PC-9 (cell line): ENCODE measurements at regions not wholly inside any gene's neighbourhood (a gene's known extent, or its start where the extent isn't known, plus 50 kb on each side); places are given as distances from the start of the nearest gene placed in this dataset.

ENCODE experiments used
- BruUV-seq: library from RNA; stranded (reverse); fragments of 400-500 nt; replicated peaks from 2 replicates; lab custom pipeline; 2021; lab: Mats Ljungman, UMichigan
- CTCF ChIA-PET: fragments of 300-600 bp; sonication (Branson Sonifier 250); formaldehyde crosslinking; loops from one replicate; lab custom pipeline; 2022; ENCODE audit warnings: antibody characterized with exemption; lab: Charles Lee
- POLR2A ChIA-PET: fragments of 300-600 bp; sonication (Branson Sonifier 250); formaldehyde crosslinking; loops from one replicate; lab custom pipeline; 2022; ENCODE audit warnings: antibody characterized with exemption; ENCODE audit not compliant: unreplicated experiment; lab: Charles Lee
- DNase-seq, 2 experiments: peaks; one replicate each; pipeline versions ENCODE4 v3.0.0 to v3.0.0-alpha.2; 2015 to 2022; ENCODE audit warnings: mixed read lengths in 1 of 2
- H2AFZ ChIP-seq: fragments of 200-600 bp; sonication (generic); 2 replicates; pipeline ENCODE4 v1.8.1; 2017; ENCODE audit warnings: antibody characterized with exemption
- H3F3A ChIP-seq: fragments of 200-600 bp; sonication (generic); 2 replicates; pipeline ENCODE4 v1.8.1; 2017; ENCODE audit warnings: antibody characterized with exemption, mild to moderate bottlenecking, low read depth; ENCODE audit not compliant: insufficient read depth
- H3K27ac ChIP-seq: fragments of 200-600 bp; sonication (generic); 2 replicates; pipeline ENCODE4 v1.6.1; 2016; ENCODE audit warnings: mixed run types
- H3K27me3 ChIP-seq: fragments of 200-600 bp; sonication (generic); 2 replicates; pipeline ENCODE4 v1.6.1; 2016; ENCODE audit warnings: low read depth, mixed run types; ENCODE audit not compliant: insufficient read depth
- H3K36me3 ChIP-seq: fragments of 200-600 bp; sonication (generic); 2 replicates; pipeline ENCODE4 v1.6.1; 2016; ENCODE audit warnings: low read depth, mixed run types
- H3K4me1 ChIP-seq: fragments of 200-600 bp; sonication (generic); replicated peaks from 2 replicates; pipeline ENCODE4 v1.6.1; 2016; ENCODE audit warnings: mixed run types; ENCODE audit not compliant: insufficient read depth
- H3K4me2 ChIP-seq: fragments of 200-600 bp; sonication (generic); 2 replicates; pipeline ENCODE4 v1.6.1; 2017; ENCODE audit warnings: mixed run types
- H3K4me3 ChIP-seq: fragments of 200-600 bp; sonication (generic); 2 replicates; pipeline ENCODE4 v1.6.1; 2016; ENCODE audit warnings: mixed run types
- H3K79me2 ChIP-seq: fragments of 200-600 bp; sonication (generic); 2 replicates; pipeline ENCODE4 v1.6.1; 2017; ENCODE audit warnings: low read depth, mixed run types
- H3K9me2 ChIP-seq: fragments of 200-600 bp; sonication (generic); 2 replicates; pipeline ENCODE4 v1.8.1; 2017; ENCODE audit warnings: mild to moderate bottlenecking; ENCODE audit not compliant: insufficient read depth
- H3K9me3 ChIP-seq: fragments of 200-600 bp; sonication (generic); 2 replicates; pipeline ENCODE4 v1.8.1; 2016; ENCODE audit warnings: low read depth; ENCODE audit not compliant: insufficient read depth
- H4K20me1 ChIP-seq: fragments of 200-600 bp; sonication (generic); 2 replicates; pipeline ENCODE4 v1.8.1; 2017; ENCODE audit not compliant: insufficient read depth
- EZH2 ChIP-seq: fragments of 200-600 bp; sonication (generic); IDR thresholded peaks from 2 replicates; pipeline ENCODE4 v1.8.0; 2017; ENCODE audit warnings: antibody characterized with exemption, low read depth
- intact Hi-C: fragments of 100-400 bp; cut with micrococcal nuclease; formaldehyde crosslinking; loops from one replicate; pipeline ENCODE4 v1.10.0; 2022; ENCODE audit not compliant: unreplicated experiment
- TF ChIP-seq, protein P1 (sequence below): fragments of 200-600 bp; sonication (generic); conservative IDR thresholded peaks from 2 replicates; pipeline ENCODE4 v1.6.1; 2017; ENCODE audit warnings: mixed run types, antibody characterized with exemption, mild to moderate bottlenecking, moderate library complexity

DNA sequence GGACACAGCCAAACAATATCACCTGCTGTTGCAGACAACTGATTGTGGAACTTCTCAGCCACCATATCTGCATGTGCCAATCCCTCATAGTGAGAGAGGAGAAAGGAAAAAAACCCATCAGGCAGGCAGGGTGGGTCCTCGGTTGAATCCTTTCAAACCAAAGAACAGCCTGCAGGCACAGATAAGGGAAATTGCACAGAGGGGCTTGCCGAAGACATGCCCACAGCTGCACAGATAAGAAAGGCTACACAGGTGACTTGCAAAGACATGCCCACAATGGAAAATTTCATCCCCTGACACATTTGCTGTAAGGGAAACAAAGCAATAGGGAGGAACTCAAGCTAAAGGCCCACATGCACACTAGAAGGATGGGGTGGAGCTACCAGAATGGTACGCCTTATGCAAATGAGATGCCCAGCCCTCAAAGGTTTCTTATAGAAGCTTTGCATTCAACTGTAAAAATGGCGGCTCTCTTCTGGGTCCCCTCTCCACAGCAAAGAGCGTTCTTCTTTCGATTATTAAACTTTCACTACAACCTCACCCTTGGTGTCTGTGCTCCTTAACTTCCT is 170.0 kb upstream of the TMPO start:
- H3F3A ChIP-seq = no peaks in the 10 kb centered on the region
- ChIA-PET CTCF (no interaction called here), POLR2A (no interaction called here)
- H3K4me3 ChIP-seq = no peak overlapping the region
- DNase-seq = no peak
- H3K9me2 ChIP-seq = no peaks in the 10 kb centered on the region
- no peaks in the 10 kb centered on the region for H4K20me1 ChIP-seq
- H3K4me2 ChIP-seq = no peak overlapping the region
- peaks cover 44% of the 10 kb centered on the region for H3K27me3 ChIP-seq
- BruUV-seq = no TSS peak
- intact Hi-C loops = no loop called here
- H2AFZ ChIP-seq = no peak overlapping the region
- no peaks in the 10 kb centered on the region for H3K36me3 ChIP-seq
- TF ChIP-seq EZH2 = no peak
- TF ChIP-seq, protein P1, sequence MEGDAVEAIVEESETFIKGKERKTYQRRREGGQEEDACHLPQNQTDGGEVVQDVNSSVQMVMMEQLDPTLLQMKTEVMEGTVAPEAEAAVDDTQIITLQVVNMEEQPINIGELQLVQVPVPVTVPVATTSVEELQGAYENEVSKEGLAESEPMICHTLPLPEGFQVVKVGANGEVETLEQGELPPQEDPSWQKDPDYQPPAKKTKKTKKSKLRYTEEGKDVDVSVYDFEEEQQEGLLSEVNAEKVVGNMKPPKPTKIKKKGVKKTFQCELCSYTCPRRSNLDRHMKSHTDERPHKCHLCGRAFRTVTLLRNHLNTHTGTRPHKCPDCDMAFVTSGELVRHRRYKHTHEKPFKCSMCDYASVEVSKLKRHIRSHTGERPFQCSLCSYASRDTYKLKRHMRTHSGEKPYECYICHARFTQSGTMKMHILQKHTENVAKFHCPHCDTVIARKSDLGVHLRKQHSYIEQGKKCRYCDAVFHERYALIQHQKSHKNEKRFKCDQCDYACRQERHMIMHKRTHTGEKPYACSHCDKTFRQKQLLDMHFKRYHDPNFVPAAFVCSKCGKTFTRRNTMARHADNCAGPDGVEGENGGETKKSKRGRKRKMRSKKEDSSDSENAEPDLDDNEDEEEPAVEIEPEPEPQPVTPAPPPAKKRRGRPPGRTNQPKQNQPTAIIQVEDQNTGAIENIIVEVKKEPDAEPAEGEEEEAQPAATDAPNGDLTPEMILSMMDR = no peak
- no peaks in the 10 kb centered on the region for H3K4me1 ChIP-seq
- no peaks in the 10 kb centered on the region for H3K9me3 ChIP-seq
- no peaks in the 10 kb centered on the region for H3K79me2 ChIP-seq
- H3K27ac ChIP-seq = no peak overlapping the region

DNA sequence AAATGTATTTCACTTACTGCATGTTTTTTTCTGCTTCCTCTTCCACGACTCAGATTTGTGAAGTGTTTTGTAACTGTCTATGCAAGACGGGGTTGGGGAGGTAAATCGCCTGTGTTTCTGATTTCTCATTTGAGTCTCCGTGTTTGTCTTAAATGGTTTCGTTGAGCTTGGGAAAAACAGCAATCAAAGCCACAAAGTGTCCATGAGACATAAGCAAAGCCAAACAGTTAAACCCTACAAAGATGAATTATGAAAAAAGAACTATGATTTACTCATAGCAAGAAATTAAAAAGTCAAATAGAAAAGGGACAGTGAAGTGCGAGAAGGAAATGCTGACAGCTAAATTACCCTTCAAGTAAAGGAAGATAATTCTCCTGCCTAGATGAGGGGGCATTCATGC is 164.3 kb upstream of the TMPO start:
- Histone ChIP-seq H3K27me3 (peaks cover 7% of the 10 kb centered on the region), H3K4me3 (no peak overlapping the region), H3K9me3 (no peaks in the 10 kb centered on the region), H2AFZ (no peak overlapping the region), H4K20me1 (no peaks in the 10 kb centered on the region), H3K4me1 (peaks cover 4% of the 10 kb centered on the region; the same call in 1 of the 2 replicates), H3K4me2 (no peak overlapping the region), H3F3A (no peaks in the 10 kb centered on the region), H3K79me2 (no peaks in the 10 kb centered on the region), H3K27ac (no peak overlapping the region), H3K9me2 (no peaks in the 10 kb centered on the region), H3K36me3 (no peaks in the 10 kb centered on the region)
- no TSS peak for BruUV-seq
- TF ChIP-seq, protein P1 = no peak
- TF ChIP-seq EZH2 = no peak
- intact Hi-C loops = no loop called here
- ChIA-PET CTCF (no interaction called here), POLR2A (no interaction called here)
- no peak for DNase-seq

DNA sequence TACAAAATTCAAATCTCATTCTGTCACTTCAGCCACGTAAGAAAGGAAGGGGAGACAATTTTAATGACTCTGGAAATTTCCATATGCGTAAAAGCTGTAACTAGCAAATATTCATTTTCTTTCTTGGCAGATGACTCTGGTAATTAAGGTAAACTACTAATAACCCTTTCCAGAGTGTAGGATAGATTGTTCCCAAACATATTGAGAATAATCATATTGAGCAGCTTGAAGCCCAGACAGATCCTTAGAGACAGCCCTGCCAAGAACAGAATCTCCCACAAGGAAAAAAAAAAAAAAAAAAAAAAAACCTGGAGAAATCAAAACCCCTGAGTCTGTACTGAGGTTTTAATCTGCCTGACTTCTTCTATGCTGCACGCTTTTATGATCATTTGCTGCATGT is 163.6 kb upstream of the TMPO start:
- Histone ChIP-seq H3K4me1 (peaks cover 4% of the 10 kb centered on the region; the same call in 1 of the 2 replicates), H3K9me3 (no peaks in the 10 kb centered on the region), H3K9me2 (no peaks in the 10 kb centered on the region), H3K4me2 (no peak overlapping the region), H4K20me1 (no peaks in the 10 kb centered on the region), H3K27me3 (no peaks in the 10 kb centered on the region), H3F3A (no peaks in the 10 kb centered on the region), H3K79me2 (no peaks in the 10 kb centered on the region), H3K4me3 (no peak overlapping the region), H2AFZ (no peak overlapping the region), H3K27ac (no peak overlapping the region), H3K36me3 (no peaks in the 10 kb centered on the region)
- CTCF ChIA-PET = no interaction called here
- TF ChIP-seq, protein P1 = no peak
- TF ChIP-seq EZH2 = no peak
- BruUV-seq = no TSS peak
- intact Hi-C loops = no loop called here
- DNase-seq = no peak
- POLR2A ChIA-PET = no interaction called here
